OCI-LY3 (cell line): ENCODE measurements at regions not wholly inside any gene's neighbourhood (a gene's known extent, or its start where the extent isn't known, plus 50 kb on each side); places are given as distances from the start of the nearest gene placed in this dataset.

Source experiments
- H2AFZ ChIP-seq: fragments of 200-600, 300-600 bp; shearing (Covaris generic); 2 replicates; pipeline ENCODE4 v1.6.0; 2014; ENCODE audit warnings: antibody characterized with exemption, low read depth, low read length
- H3K27ac ChIP-seq: fragments of 200-600, 300-600 bp; sonication (generic); 2 replicates; pipeline ENCODE4 v1.5.1; 2014; ENCODE audit warnings: mild to moderate bottlenecking, low read length, moderate library complexity, mixed read lengths
- H3K27me3 ChIP-seq: fragments of 200-600, 300-600 bp; sonication (generic); 2 replicates; pipeline ENCODE4 v1.6.1; 2014; ENCODE audit warnings: low read depth, low read length, mixed read lengths
- H3K36me3 ChIP-seq: fragments of 200-600, 300-600 bp; sonication (generic); replicated peaks from 2 replicates; pipeline ENCODE3; 2014; ENCODE audit warnings: low read depth, low read length, mixed read lengths
- H3K4me1 ChIP-seq: fragments of 300-600, 200-600 bp; sonication (generic); 2 replicates; pipeline ENCODE4 v1.6.1; 2014; ENCODE audit warnings: low read length, mixed read lengths
- H3K4me2 ChIP-seq: fragments of 200-600, 300-600 bp; sonication (generic); 2 replicates; pipeline ENCODE4 v1.6.1; 2014; ENCODE audit warnings: low read length, mixed read lengths
- H3K4me3 ChIP-seq: fragments of 300-600, 200-600 bp; sonication (generic); 2 replicates; pipeline ENCODE4 v1.5.1; 2014; ENCODE audit warnings: antibody characterized with exemption, mild to moderate bottlenecking, low read length, moderate library complexity
- H3K79me2 ChIP-seq: fragments of 300-600, 200-600 bp; shearing (Covaris generic); 2 replicates; pipeline ENCODE4 v1.6.1; 2014; ENCODE audit warnings: mild to moderate bottlenecking, low read length, mixed read lengths
- H3K9ac ChIP-seq: fragments of 300-600, 200-600 bp; shearing (Covaris generic); 2 replicates; pipeline ENCODE4 v1.6.0; 2014; ENCODE audit warnings: mild to moderate bottlenecking, low read length, moderate library complexity
- H3K9me3 ChIP-seq: fragments of 200-600, 300-600 bp; shearing (Covaris generic); 2 replicates; pipeline ENCODE4 v1.6.1; 2014; ENCODE audit warnings: low read length, mixed read lengths; ENCODE audit not compliant: insufficient read depth
- H4K20me1 ChIP-seq: fragments of 200-600, 300-600 bp; sonication (generic); 2 replicates; pipeline ENCODE4 v1.6.1; 2016; ENCODE audit warnings: low read length, mixed read lengths; ENCODE audit not compliant: insufficient read depth
- CTCF ChIP-seq: fragments of 200-600, 300-600 bp; sonication (generic); IDR thresholded peaks from 2 replicates; pipeline ENCODE4 v1.5.1; 2014; ENCODE audit warnings: antibody characterized with exemption, low read length, low read depth
- EZH2phosphoT487 ChIP-seq: fragments of 200-600 bp; shearing (Covaris generic); IDR thresholded peaks from 2 replicates; pipeline ENCODE4 v1.6.1; 2018; ENCODE audit warnings: antibody characterized with exemption, mixed run types, low read depth

GRCh38 chrX:64536736-64537135 lies 141.5 kb upstream of the MTMR8 start:
- no peak for TF ChIP-seq EZH2phosphoT487
- no peak for TF ChIP-seq CTCF
- no peak overlapping the region for H3K4me3 ChIP-seq
- no peaks in the 10 kb centered on the region for H3K36me3 ChIP-seq
- no peaks in the 10 kb centered on the region for H4K20me1 ChIP-seq
- no peak overlapping the region for H3K4me2 ChIP-seq
- H3K9ac ChIP-seq = no peak overlapping the region
- H3K27me3 ChIP-seq = no peaks in the 10 kb centered on the region
- no peaks in the 10 kb centered on the region for H3K4me1 ChIP-seq
- no peak overlapping the region for H2AFZ ChIP-seq
- H3K27ac ChIP-seq = no peak overlapping the region
- H3K79me2 ChIP-seq = no peaks in the 10 kb centered on the region
- H3K9me3 ChIP-seq = no peaks in the 10 kb centered on the region
